ENCODE measurements at regions not wholly inside any gene's neighbourhood (a gene's known extent, or its start where the extent isn't known, plus 50 kb on each side); places are given as distances from the start of the nearest gene placed in this dataset.

DNA sequence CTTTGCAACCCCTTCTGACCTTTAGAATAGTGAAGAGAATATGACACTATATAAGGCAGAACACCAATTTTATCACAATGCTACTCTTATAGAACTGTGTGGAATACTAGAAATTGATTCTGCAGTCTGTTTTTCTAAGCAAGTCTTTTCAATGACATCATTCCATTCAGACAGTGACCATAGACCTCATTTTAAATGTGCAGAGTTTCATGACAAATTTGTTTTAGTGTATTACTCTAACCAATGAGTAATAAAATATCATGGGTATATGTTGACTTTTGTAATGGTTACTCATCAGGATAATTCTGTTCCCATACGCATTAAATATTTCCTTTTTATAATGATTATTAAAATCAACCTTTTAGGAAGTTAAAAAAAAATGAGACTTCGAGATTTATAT is 219.9 kb downstream of the COX7C start:
- no peaks in the 10 kb centered on the region for H3K36me3 ChIP-seq (ENCODE audit: insufficient read depth, low read length)
- BruUV-seq (replicated peaks) = no TSS peak
- H3K4me2 ChIP-seq (ENCODE audit: low read length) = no peak overlapping the region
- intact Hi-C loops (cut with micrococcal nuclease; ENCODE audit: unreplicated experiment) = no loop called here
- no peaks in the 10 kb centered on the region for H3K79me2 ChIP-seq (ENCODE audit: insufficient read depth, low read depth, low read length)
- ChIA-PET POLR2A (interaction anchor here (0.6 to 0.9 kb wide), 2 partner anchors 46 to 81 kb away, joined by 4 read pairs; no protein-coding TSS in a partner anchor), CTCF (ENCODE audit: unreplicated experiment) (no interaction called here)
- no peak overlapping the region for H3K27ac ChIP-seq (ENCODE audit: low read depth, low read length, poor library complexity, severe bottlenecking)
- no peaks in the 10 kb centered on the region for H3K9me3 ChIP-seq (ENCODE audit: low read length)
- H3K4me3 ChIP-seq (ENCODE audit: low read depth, low read length, poor library complexity, severe bottlenecking) = no peak overlapping the region
- no peak overlapping the region for H2AFZ ChIP-seq (ENCODE audit: low read length)
- no peak for DNase-seq (ENCODE audit: low spot score)
- no peaks in the 10 kb centered on the region for H3K9me2 ChIP-seq (ENCODE audit: insufficient read depth, low read length)
- no peaks in the 10 kb centered on the region for H4K20me1 ChIP-seq (ENCODE audit: insufficient read depth, low read length)
- H3K4me1 ChIP-seq (ENCODE audit: insufficient read depth, low read length, poor library complexity, severe bottlenecking) = no peaks in the 10 kb centered on the region
- no peak for TF ChIP-seq EZH2phosphoT487 (IDR thresholded peaks at IDR 0.05; ENCODE audit: borderline replicate concordance, low read depth, low read length)

GRCh38 chr5:86838083-86838482 is 220.3 kb downstream of the COX7C start:
- POLR2A ChIA-PET = no interaction called here
- Histone ChIP-seq H3K4me1 (ENCODE audit: insufficient read depth, low read length, poor library complexity, severe bottlenecking) (no peaks in the 10 kb centered on the region), H3K4me2 (ENCODE audit: low read length) (no peak overlapping the region), H2AFZ (ENCODE audit: low read length) (no peak overlapping the region), H3K36me3 (ENCODE audit: insufficient read depth, low read length) (no peaks in the 10 kb centered on the region), H3K79me2 (ENCODE audit: insufficient read depth, low read depth, low read length) (no peaks in the 10 kb centered on the region), H3K4me3 (ENCODE audit: low read depth, low read length, poor library complexity, severe bottlenecking) (no peak overlapping the region), H3K9me3 (ENCODE audit: low read length) (no peaks in the 10 kb centered on the region), H3K9me2 (ENCODE audit: insufficient read depth, low read length) (no peaks in the 10 kb centered on the region), H3K27ac (ENCODE audit: low read depth, low read length, poor library complexity, severe bottlenecking) (no peak overlapping the region), H4K20me1 (ENCODE audit: insufficient read depth, low read length) (no peaks in the 10 kb centered on the region)
- TF ChIP-seq EZH2phosphoT487 (IDR thresholded peaks at IDR 0.05; ENCODE audit: borderline replicate concordance, low read depth, low read length) = no peak
- TF ChIP-seq, protein P1, sequence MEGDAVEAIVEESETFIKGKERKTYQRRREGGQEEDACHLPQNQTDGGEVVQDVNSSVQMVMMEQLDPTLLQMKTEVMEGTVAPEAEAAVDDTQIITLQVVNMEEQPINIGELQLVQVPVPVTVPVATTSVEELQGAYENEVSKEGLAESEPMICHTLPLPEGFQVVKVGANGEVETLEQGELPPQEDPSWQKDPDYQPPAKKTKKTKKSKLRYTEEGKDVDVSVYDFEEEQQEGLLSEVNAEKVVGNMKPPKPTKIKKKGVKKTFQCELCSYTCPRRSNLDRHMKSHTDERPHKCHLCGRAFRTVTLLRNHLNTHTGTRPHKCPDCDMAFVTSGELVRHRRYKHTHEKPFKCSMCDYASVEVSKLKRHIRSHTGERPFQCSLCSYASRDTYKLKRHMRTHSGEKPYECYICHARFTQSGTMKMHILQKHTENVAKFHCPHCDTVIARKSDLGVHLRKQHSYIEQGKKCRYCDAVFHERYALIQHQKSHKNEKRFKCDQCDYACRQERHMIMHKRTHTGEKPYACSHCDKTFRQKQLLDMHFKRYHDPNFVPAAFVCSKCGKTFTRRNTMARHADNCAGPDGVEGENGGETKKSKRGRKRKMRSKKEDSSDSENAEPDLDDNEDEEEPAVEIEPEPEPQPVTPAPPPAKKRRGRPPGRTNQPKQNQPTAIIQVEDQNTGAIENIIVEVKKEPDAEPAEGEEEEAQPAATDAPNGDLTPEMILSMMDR (conservative IDR thresholded peaks at IDR 0.05; ENCODE audit: low read length) = no peak
- intact Hi-C loops (cut with micrococcal nuclease; ENCODE audit: unreplicated experiment) = no loop called here
- no peak for DNase-seq (ENCODE audit: low spot score)
- CTCF ChIA-PET (ENCODE audit: unreplicated experiment) = no interaction called here
- no TSS peak for BruUV-seq (replicated peaks)

- no peak overlapping the region for H2AFZ ChIP-seq (ENCODE audit: low read length)
- intact Hi-C loops (cut with micrococcal nuclease; ENCODE audit: unreplicated experiment) = no loop called here
- no peaks in the 10 kb centered on the region for H3K79me2 ChIP-seq (ENCODE audit: insufficient read depth, low read depth, low read length)
- TF ChIP-seq, protein P1 (conservative IDR thresholded peaks at IDR 0.05; ENCODE audit: low read length) = no peak
- no peak for TF ChIP-seq EZH2phosphoT487 (IDR thresholded peaks at IDR 0.05; ENCODE audit: borderline replicate concordance, low read depth, low read length)
- ChIA-PET CTCF (ENCODE audit: unreplicated experiment) (no interaction called here), POLR2A (interaction anchor here (0.9 to 1.1 kb wide), 3 partner anchors 19 to 42 kb away, joined by 3 to 5 read pairs (median 4); no protein-coding TSS in a partner anchor)
- no peak overlapping the region for H3K4me2 ChIP-seq (ENCODE audit: low read length)
- H3K27ac ChIP-seq (ENCODE audit: low read depth, low read length, poor library complexity, severe bottlenecking) = no peak overlapping the region
- H3K9me2 ChIP-seq (ENCODE audit: insufficient read depth, low read length) = no peaks in the 10 kb centered on the region
- no peak overlapping the region for H3K4me3 ChIP-seq (ENCODE audit: low read depth, low read length, poor library complexity, severe bottlenecking)
- H3K4me1 ChIP-seq (ENCODE audit: insufficient read depth, low read length, poor library complexity, severe bottlenecking) = no peaks in the 10 kb centered on the region
- BruUV-seq (replicated peaks) = no TSS peak
- H3K36me3 ChIP-seq (ENCODE audit: insufficient read depth, low read length) = no peaks in the 10 kb centered on the region
- no peak for DNase-seq (ENCODE audit: low spot score)
- H4K20me1 ChIP-seq (ENCODE audit: insufficient read depth, low read length) = no peaks in the 10 kb centered on the region
- H3K9me3 ChIP-seq (ENCODE audit: low read length) = no peaks in the 10 kb centered on the region
Observed at GRCh38 chr5:86841000-86841644, 223.4 kb downstream of the COX7C start.

Measured in OCI-LY7 (cell line).